Hepatocyte (in vitro differentiated cells): ENCODE measurements at regions not wholly inside any gene's neighbourhood (a gene's known extent, or its start where the extent isn't known, plus 50 kb on each side); places are given as distances from the start of the nearest gene placed in this dataset.
"Not testable (repeated sequence)": the region's sequence is repeated elsewhere in the genome, so short reads cannot be mapped to it uniquely, and the experiment has no call there.

ENCODE experiments used
- DNase-seq: peaks from one replicate; pipeline ENCODE4 v3.0.0-alpha.2; 2016; ENCODE audit warnings: low spot score
- H2AFZ ChIP-seq: fragments of 200-600 bp; sonication (generic); 2 replicates; pipeline ENCODE4 v1.6.0; 2016; ENCODE audit warnings: antibody characterized with exemption, mild to moderate bottlenecking
- H3K27ac ChIP-seq: fragments of 200-600 bp; sonication (generic); 2 replicates; pipeline ENCODE4 v1.5.1; 2016; ENCODE audit warnings: mild to moderate bottlenecking
- H3K27me3 ChIP-seq: fragments of 200-600 bp; sonication (generic); 2 replicates; pipeline ENCODE4 v1.6.1; 2016
- H3K36me3 ChIP-seq: fragments of 200-600 bp; sonication (generic); replicated peaks from 2 replicates; pipeline ENCODE4 v1.5.1; 2016; ENCODE audit warnings: low read depth; ENCODE audit not compliant: insufficient read depth
- H3K4me1 ChIP-seq: fragments of 200-600 bp; sonication (generic); 2 replicates; pipeline ENCODE4 v1.5.1; 2016; ENCODE audit warnings: mild to moderate bottlenecking, moderate library complexity; ENCODE audit not compliant: insufficient read depth
- H3K4me2 ChIP-seq: fragments of 200-600 bp; sonication (generic); 2 replicates; pipeline ENCODE4 v1.6.0; 2016
- H3K4me3 ChIP-seq: fragments of 200-600 bp; sonication (generic); 2 replicates; pipeline ENCODE4 v1.5.1; 2016; ENCODE audit warnings: mild to moderate bottlenecking
- H3K79me2 ChIP-seq: fragments of 200-600 bp; sonication (generic); 2 replicates; pipeline ENCODE4 v1.6.0; 2017; ENCODE audit warnings: mild to moderate bottlenecking
- H3K9me2 ChIP-seq: fragments of 200-600 bp; sonication (generic); replicated peaks from 2 replicates; pipeline ENCODE4 v1.6.0; 2017; ENCODE audit warnings: mild to moderate bottlenecking; ENCODE audit not compliant: insufficient read depth
- H3K9me3 ChIP-seq: fragments of 200-600 bp; sonication (generic); 2 replicates; pipeline ENCODE4 v1.5.1; 2016; ENCODE audit warnings: low read depth, mild to moderate bottlenecking
- H4K20me1 ChIP-seq: fragments of 200-600 bp; sonication (generic); 2 replicates; pipeline ENCODE4 v1.6.0; 2016; ENCODE audit warnings: mild to moderate bottlenecking; ENCODE audit not compliant: insufficient read depth, poor library complexity, severe bottlenecking
- CTCF ChIP-seq: fragments of 200-600 bp; sonication (generic); IDR thresholded peaks from 2 replicates; pipeline ENCODE4 v1.5.1; 2016; ENCODE audit warnings: antibody characterized with exemption, mild to moderate bottlenecking; ENCODE audit not compliant: poor library complexity
- EZH2 ChIP-seq: fragments of 200-600 bp; sonication (generic); IDR thresholded peaks from 2 replicates; pipeline ENCODE4 v1.6.1; 2016; ENCODE audit warnings: antibody characterized with exemption, mild to moderate bottlenecking, borderline replicate concordance
- EZH2phosphoT487 ChIP-seq: fragments of 200-600 bp; sonication (generic); IDR thresholded peaks from one replicate; pipeline ENCODE4 v1.6.1; 2018; ENCODE audit warnings: antibody characterized with exemption, mild to moderate bottlenecking, low read depth, moderate library complexity; ENCODE audit not compliant: unreplicated experiment, severe bottlenecking
- WGBS: methylation state at CpG from one replicate; pipeline ENCODE4 v1.1.6; 2016; ENCODE audit warnings: low lambda C conversion rate; ENCODE audit errors: missing lambda C conversion rate; 5-methylcytosine and 5-hydroxymethylcytosine counted together

GRCh38 chr7:25739143-25739542, 412.9 kb upstream of the NFE2L3 start:
- Histone ChIP-seq H3K4me3 (no peak overlapping the region), H3K4me2 (no peak overlapping the region), H3K36me3 (no peaks in the 10 kb centered on the region), H3K27ac (no peak overlapping the region), H3K9me2 (no peaks in the 10 kb centered on the region), H3K79me2 (no peaks in the 10 kb centered on the region), H3K27me3 (no peaks in the 10 kb centered on the region), H3K4me1 (no peaks in the 10 kb centered on the region), H2AFZ (no peak overlapping the region), H3K9me3 (no peaks in the 10 kb centered on the region), H4K20me1 (no peaks in the 10 kb centered on the region)
- TF ChIP-seq EZH2 (no peak), CTCF (no peak), EZH2phosphoT487 (no peak)
- no peak for DNase-seq
- 68% methylated on average over 2 of the region's 2 CpGs for whole genome bisulfite sequencing

GRCh38 chr7:25742316-25742715, 409.7 kb upstream of the NFE2L3 start:
- H3K27me3 ChIP-seq: no peaks in the 10 kb centered on the region
- H4K20me1 ChIP-seq: no peaks in the 10 kb centered on the region
- H3K4me3 ChIP-seq: no peak overlapping the region
- no peaks in the 10 kb centered on the region for H3K9me2 ChIP-seq
- DNase-seq: no peak
- WGBS: 76% methylated on average over 3 of the region's 3 CpGs
- no peaks in the 10 kb centered on the region for H3K79me2 ChIP-seq
- no peaks in the 10 kb centered on the region for H3K4me1 ChIP-seq
- H3K9me3 ChIP-seq: no peaks in the 10 kb centered on the region
- H3K27ac ChIP-seq: no peak overlapping the region
- H2AFZ ChIP-seq: no peak overlapping the region
- no peak for TF ChIP-seq EZH2
- no peak for TF ChIP-seq EZH2phosphoT487
- TF ChIP-seq CTCF: no peak
- no peak overlapping the region for H3K4me2 ChIP-seq
- no peaks in the 10 kb centered on the region for H3K36me3 ChIP-seq

GRCh38 chr7:25743670-25744451, 408.1 kb upstream of the NFE2L3 start:
- WGBS: 95% methylated on average over 16 of the region's 37 CpGs
- H3K36me3 ChIP-seq, H3K9me3 ChIP-seq, H3K4me1 ChIP-seq, H3K4me3 ChIP-seq, H3K27ac ChIP-seq, DNase-seq, H2AFZ ChIP-seq, H3K4me2 ChIP-seq, H3K9me2 ChIP-seq, H3K79me2 ChIP-seq, H3K27me3 ChIP-seq, H4K20me1 ChIP-seq: not testable (repeated sequence)

GRCh38 chr7:25750744-25751508, 401.1 kb upstream of the NFE2L3 start:
- DNase-seq: no peak
- H3K79me2 ChIP-seq: no peaks in the 10 kb centered on the region
- H3K4me1 ChIP-seq: peaks cover 39% of the 10 kb centered on the region
- H3K27ac ChIP-seq: peak overlapping the region; percentile 77
- H3K9me2 ChIP-seq: no peaks in the 10 kb centered on the region
- H3K27me3 ChIP-seq: no peaks in the 10 kb centered on the region
- no peaks in the 10 kb centered on the region for H3K36me3 ChIP-seq
- TF ChIP-seq CTCF: no peak
- TF ChIP-seq EZH2: no peak
- H3K9me3 ChIP-seq: no peaks in the 10 kb centered on the region
- peak overlapping the region; percentile 57 for H3K4me2 ChIP-seq
- peak overlapping the region; percentile 32 for H2AFZ ChIP-seq
- H4K20me1 ChIP-seq: no peaks in the 10 kb centered on the region
- WGBS: 46% methylated on average over 14 of the region's 14 CpGs
- no peak overlapping the region for H3K4me3 ChIP-seq
